ENCODE measurements at regions not wholly inside any gene's neighbourhood (a gene's known extent, or its start where the extent isn't known, plus 50 kb on each side); places are given as distances from the start of the nearest gene placed in this dataset.

GRCh38 chr5:25415970-25416369 is 771.2 kb upstream of the CDH10 start (continued):
- TF ChIP-seq MAX (IDR thresholded peaks at IDR 0.05; ENCODE audit: low read depth): no peak
- TF ChIP-seq TAF1 (IDR thresholded peaks at IDR 0.05; ENCODE audit: borderline replicate concordance, low read depth, low read length): no peak
- no peak for TF ChIP-seq USF2 (IDR thresholded peaks at IDR 0.05; ENCODE audit: borderline replicate concordance, low read depth, low read length)
- TF ChIP-seq MEF2A (IDR thresholded peaks at IDR 0.05; ENCODE audit: borderline replicate concordance, low read depth): no peak
- no peak for TF ChIP-seq RAD21 (IDR thresholded peaks at IDR 0.05; ENCODE audit: low read length)

- 56% methylated on average over 6 of the region's 6 CpGs for WGBS (ENCODE audit: low lambda C conversion rate)
These were observed 770.0 kb upstream of the CDH10 start for GRCh38 chr5:25414742-25415141.

GRCh38 chr5:25412116-25412661 is 767.4 kb upstream of the CDH10 start:
- H4K20me1 ChIP-seq (ENCODE audit: insufficient read depth): no peaks in the 10 kb centered on the region
- whole genome bisulfite sequencing (ENCODE audit: low lambda C conversion rate): 1% methylated on average over 2 of the region's 2 CpGs
- ChIA-PET POLR2A (no interaction called here), CTCF (no interaction called here)
- H3K9me2 ChIP-seq: no peaks in the 10 kb centered on the region
- no peak overlapping the region for H3K9ac ChIP-seq
- H3F3A ChIP-seq (replicated peaks; ENCODE audit: insufficient read depth): no peaks in the 10 kb centered on the region
- no peak for DNase-seq
- H3K4me3 ChIP-seq (ENCODE audit: low read depth in 2 of 2, low read length in 1 of 2): no peak overlapping the region
- H3K4me1 ChIP-seq (ENCODE audit: control insufficient read depth in 1 of 2, insufficient read depth in 2 of 2, low read depth in 1 of 2, low read length in 1 of 2): no peaks in the 10 kb centered on the region
- H3K79me2 ChIP-seq (ENCODE audit: insufficient read depth): no peaks in the 10 kb centered on the region
- H3K9me3 ChIP-seq: no peaks in the 10 kb centered on the region
- TF ChIP-seq SIN3A (IDR thresholded peaks at IDR 0.05; ENCODE audit: borderline replicate concordance, low read depth, low read length) (no peak), RFX5 (IDR thresholded peaks at IDR 0.05; ENCODE audit: low read length) (no peak), RCOR1 (IDR thresholded peaks at IDR 0.05; ENCODE audit: low read length) (no peak), USF2 (IDR thresholded peaks at IDR 0.05; ENCODE audit: borderline replicate concordance, low read depth, low read length) (no peak), ZBTB33 (IDR thresholded peaks at IDR 0.05; ENCODE audit: borderline replicate concordance, low read depth) (no peak), MAX (IDR thresholded peaks at IDR 0.05; ENCODE audit: low read depth) (no peak), FOSL2 (IDR thresholded peaks at IDR 0.05; ENCODE audit: borderline replicate concordance, low read depth) (no peak), POLR2AphosphoS5 (IDR thresholded peaks at IDR 0.05; ENCODE audit: low read depth, low read length) (no peak), CHD2 (IDR thresholded peaks at IDR 0.05; ENCODE audit: low read length, partially characterized antibody) (no peak), IRF3 (IDR thresholded peaks at IDR 0.05; ENCODE audit: low read depth, low read length) (no peak), TAF1 (IDR thresholded peaks at IDR 0.05; ENCODE audit: borderline replicate concordance, low read depth, low read length) (no peak), GABPA (IDR thresholded peaks at IDR 0.05; ENCODE audit: low read depth) (no peak), SMC3 (IDR thresholded peaks at IDR 0.05; ENCODE audit: low read depth, low read length) (no peak), MEF2A (IDR thresholded peaks at IDR 0.05; ENCODE audit: borderline replicate concordance, low read depth) (no peak), RXRA (IDR thresholded peaks at IDR 0.05; ENCODE audit: borderline replicate concordance, low read depth) (no peak), TCF12 (IDR thresholded peaks at IDR 0.05) (no peak), EZH2phosphoT487 (IDR thresholded peaks at IDR 0.05; ENCODE audit: borderline replicate concordance, low read depth) (no peak)
- no peaks in the 10 kb centered on the region for H3K27me3 ChIP-seq (ENCODE audit: insufficient read depth)
- no peak overlapping the region for H3K27ac ChIP-seq (ENCODE audit: low read depth in 2 of 2, low read length in 1 of 2)
- H3K36me3 ChIP-seq (replicated peaks in 1 of 2; ENCODE audit: control insufficient read depth in 1 of 2, insufficient read depth in 2 of 2, low read length in 1 of 2): no peaks in the 10 kb centered on the region
- H3K4me2 ChIP-seq: no peak overlapping the region
- H2AFZ ChIP-seq (ENCODE audit: low read depth): no peak overlapping the region

More at GRCh38 chr5:25414742-25415141, 770.0 kb upstream of the CDH10 start:
- Histone ChIP-seq H3K27me3 (ENCODE audit: insufficient read depth) (no peaks in the 10 kb centered on the region), H3K9me2 (no peaks in the 10 kb centered on the region), H4K20me1 (ENCODE audit: insufficient read depth) (no peaks in the 10 kb centered on the region), H3K9ac (no peak overlapping the region), H3F3A (replicated peaks; ENCODE audit: insufficient read depth) (no peaks in the 10 kb centered on the region), H3K79me2 (ENCODE audit: insufficient read depth) (no peaks in the 10 kb centered on the region), H3K4me2 (no peak overlapping the region), H3K4me1 (ENCODE audit: control insufficient read depth in 1 of 2, insufficient read depth in 2 of 2, low read depth in 1 of 2, low read length in 1 of 2) (no peaks in the 10 kb centered on the region), H3K36me3 (replicated peaks in 1 of 2; ENCODE audit: control insufficient read depth in 1 of 2, insufficient read depth in 2 of 2, low read length in 1 of 2) (no peaks in the 10 kb centered on the region), H3K27ac (ENCODE audit: low read depth in 2 of 2, low read length in 1 of 2) (no peak overlapping the region), H3K9me3 (no peaks in the 10 kb centered on the region), H3K4me3 (ENCODE audit: low read depth in 2 of 2, low read length in 1 of 2) (no peak overlapping the region), H2AFZ (ENCODE audit: low read depth) (no peak overlapping the region)
- DNase-seq: no peak
- TF ChIP-seq FOSL2 (IDR thresholded peaks at IDR 0.05; ENCODE audit: borderline replicate concordance, low read depth) (no peak), RCOR1 (IDR thresholded peaks at IDR 0.05; ENCODE audit: low read length) (no peak), MAX (IDR thresholded peaks at IDR 0.05; ENCODE audit: low read depth) (no peak)
- CTCF ChIA-PET: no interaction called here
- POLR2A ChIA-PET: no interaction called here

Data from SK-N-SH (cell line).